ENCODE measurements at regions not wholly inside any gene's neighbourhood (a gene's known extent, or its start where the extent isn't known, plus 50 kb on each side); places are given as distances from the start of the nearest gene placed in this dataset.

DNA sequence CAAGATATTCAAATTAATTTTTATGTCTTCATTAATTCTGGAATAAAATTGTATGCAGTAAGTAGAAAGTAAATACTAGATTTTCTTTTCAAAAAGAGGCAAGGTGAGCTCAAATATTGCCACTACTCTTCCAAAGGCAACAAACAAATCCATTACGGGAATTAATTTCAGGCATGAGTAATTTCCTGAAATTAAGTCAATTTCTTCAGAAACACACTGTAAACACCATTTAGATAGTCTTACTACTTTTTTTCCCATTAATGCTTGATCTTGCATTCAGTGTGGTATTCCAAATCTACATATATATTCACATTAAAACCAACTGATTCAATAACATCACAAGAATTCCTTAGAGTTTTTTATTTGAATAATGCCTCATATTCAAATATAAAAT, 1274.0 kb upstream of the CRIM1 start:
- Histone ChIP-seq H3K36me3 (ENCODE audit: control insufficient read depth in 2 of 2, insufficient read depth in 2 of 2, low read length in 1 of 2) (no peaks in the 10 kb centered on the region), H4K20me1 (ENCODE audit: control insufficient read depth, insufficient read depth) (no peaks in the 10 kb centered on the region), H3K4me3 (no peak overlapping the region), H3K9me3 (replicated peaks; ENCODE audit: control insufficient read depth, insufficient read depth, low read length) (no peaks in the 10 kb centered on the region), H3K4me1 (ENCODE audit: control insufficient read depth, insufficient read depth, low read length) (no peaks in the 10 kb centered on the region), H3K9ac (ENCODE audit: control insufficient read depth, insufficient read depth, low read length) (no peak overlapping the region), H3K4me2 (ENCODE audit: control insufficient read depth, insufficient read depth) (no peak overlapping the region), H3K79me2 (ENCODE audit: control insufficient read depth, insufficient read depth, low read length) (no peaks in the 10 kb centered on the region), H2AFZ (ENCODE audit: control insufficient read depth, low read depth, low read length) (no peak overlapping the region), H3K27me3 (replicated peaks in 1 of 2; ENCODE audit: control insufficient read depth in 2 of 2, insufficient read depth in 2 of 2, low read length in 1 of 2) (no peaks in the 10 kb centered on the region; a peak in 1 of 4 replicates), H3K27ac (ENCODE audit: control insufficient read depth, insufficient read depth) (no peak overlapping the region)
- no peak for FAIRE-seq
- TF ChIP-seq SMC3 (IDR thresholded peaks at IDR 0.05; ENCODE audit: borderline replicate concordance, low read length), result no peak
- TF ChIP-seq ZNF24 (IDR thresholded peaks at IDR 0.05), result no peak
- TF ChIP-seq, protein P1, sequence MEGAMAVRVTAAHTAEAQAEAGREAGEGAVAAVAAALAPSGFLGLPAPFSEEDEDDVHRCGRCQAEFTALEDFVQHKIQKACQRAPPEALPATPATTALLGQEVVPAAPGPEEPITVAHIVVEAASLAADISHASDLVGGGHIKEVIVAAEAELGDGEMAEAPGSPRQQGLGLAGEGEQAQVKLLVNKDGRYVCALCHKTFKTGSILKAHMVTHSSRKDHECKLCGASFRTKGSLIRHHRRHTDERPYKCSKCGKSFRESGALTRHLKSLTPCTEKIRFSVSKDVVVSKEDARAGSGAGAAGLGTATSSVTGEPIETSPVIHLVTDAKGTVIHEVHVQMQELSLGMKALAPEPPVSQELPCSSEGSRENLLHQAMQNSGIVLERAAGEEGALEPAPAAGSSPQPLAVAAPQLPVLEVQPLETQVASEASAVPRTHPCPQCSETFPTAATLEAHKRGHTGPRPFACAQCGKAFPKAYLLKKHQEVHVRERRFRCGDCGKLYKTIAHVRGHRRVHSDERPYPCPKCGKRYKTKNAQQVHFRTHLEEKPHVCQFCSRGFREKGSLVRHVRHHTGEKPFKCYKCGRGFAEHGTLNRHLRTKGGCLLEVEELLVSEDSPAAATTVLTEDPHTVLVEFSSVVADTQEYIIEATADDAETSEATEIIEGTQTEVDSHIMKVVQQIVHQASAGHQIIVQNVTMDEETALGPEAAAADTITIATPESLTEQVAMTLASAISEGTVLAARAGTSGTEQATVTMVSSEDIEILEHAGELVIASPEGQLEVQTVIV (IDR thresholded peaks at IDR 0.05; ENCODE audit: borderline replicate concordance, partially characterized antibody), result no peak
- TF ChIP-seq MYC (IDR thresholded peaks at IDR 0.05; ENCODE audit: insufficient read depth, insufficient read length, insufficient replicate concordance, low read length, severe bottlenecking), result no peak
- TF ChIP-seq CREB1 (IDR thresholded peaks at IDR 0.05; ENCODE audit: low read depth), result no peak
- CTCF ChIA-PET, result no interaction called here
- intact Hi-C loops (cut with micrococcal nuclease; ENCODE audit: unreplicated experiment) (no loop called here), in situ Hi-C loops (cut with MboI) (no loop called here)
- BruUV-seq (replicated peaks), result no TSS peak
- WGBS (ENCODE audit: insufficient coverage, insufficient replicate concordance, low lambda C conversion rate, missing lambda C conversion rate), result 0% methylated on average over 1 of the region's 1 CpG
- RAD21 ChIA-PET (ENCODE audit: unreplicated experiment), result no interaction called here
- POLR2A ChIA-PET, result no interaction called here
- SMC1A ChIA-PET (ENCODE audit: uncharacterized antibody, unreplicated experiment), result interaction anchor here (1.2 kb wide), 1 partner anchor 141 kb away, joined by 3 read pairs; no protein-coding TSS in a partner anchor
- ATAC-seq, result no peak
- no peak for DNase-seq (ENCODE audit: low read depth, low spot score)

All from GM12878 (cell line).